ENCODE measurements at regions not wholly inside any gene's neighbourhood (a gene's known extent, or its start where the extent isn't known, plus 50 kb on each side); places are given as distances from the start of the nearest gene placed in this dataset.

- TF ChIP-seq CTCF (conservative IDR thresholded peaks at IDR 0.05; ENCODE audit: low read length) (no peak), EZH2phosphoT487 (IDR thresholded peaks at IDR 0.05; ENCODE audit: borderline replicate concordance, low read depth, low read length) (no peak)
- no peak overlapping the region for H3K4me2 ChIP-seq (ENCODE audit: low read length)
- no peaks in the 10 kb centered on the region for H3K4me1 ChIP-seq (ENCODE audit: insufficient read depth, low read length, poor library complexity, severe bottlenecking)
- H4K20me1 ChIP-seq (ENCODE audit: insufficient read depth, low read length) = no peaks in the 10 kb centered on the region
- no peak overlapping the region for H3K4me3 ChIP-seq (ENCODE audit: low read depth, low read length, poor library complexity, severe bottlenecking)
- H3K36me3 ChIP-seq (ENCODE audit: insufficient read depth, low read length) = no peaks in the 10 kb centered on the region
- BruUV-seq (replicated peaks) = no TSS peak
- H3K9me3 ChIP-seq (ENCODE audit: low read length) = no peaks in the 10 kb centered on the region
- intact Hi-C loops (cut with micrococcal nuclease; ENCODE audit: unreplicated experiment) = no loop called here
- no peak overlapping the region for H2AFZ ChIP-seq (ENCODE audit: low read length)
- no peak overlapping the region for H3K27ac ChIP-seq (ENCODE audit: low read depth, low read length, poor library complexity, severe bottlenecking)
- no peaks in the 10 kb centered on the region for H3K9me2 ChIP-seq (ENCODE audit: insufficient read depth, low read length)
- DNase-seq (ENCODE audit: low spot score) = no peak
- ChIA-PET CTCF (ENCODE audit: unreplicated experiment) (no interaction called here), POLR2A (interaction anchor here (0.6 kb wide), 1 partner anchor 350 kb away, joined by 3 read pairs; no protein-coding TSS in a partner anchor)
- H3K79me2 ChIP-seq (ENCODE audit: insufficient read depth, low read depth, low read length) = no peaks in the 10 kb centered on the region
Observed at GRCh38 chr1:189908113-189908512, 569.6 kb downstream of the BRINP3 start.

DNA sequence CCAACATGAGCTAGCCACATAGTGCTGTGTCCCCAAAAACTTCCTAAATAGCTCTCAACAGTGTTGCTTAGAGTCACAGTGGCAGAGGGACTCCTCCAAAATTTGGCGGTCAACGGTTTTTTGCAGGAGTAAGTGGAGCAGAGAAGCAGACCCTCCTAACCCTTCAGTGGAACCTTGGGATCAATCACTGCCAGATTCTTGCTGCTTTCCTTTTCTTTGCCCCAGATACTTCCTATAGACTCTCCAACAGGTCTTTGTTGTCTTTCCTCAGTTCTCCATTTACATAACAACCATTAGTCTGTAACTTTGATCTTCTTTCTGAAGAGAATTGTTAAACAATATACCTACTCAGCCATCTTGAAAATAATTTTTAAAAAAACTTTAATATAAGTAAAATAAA lies 556.1 kb downstream of the BRINP3 start:
- H3K9me3 ChIP-seq (ENCODE audit: low read length) = no peaks in the 10 kb centered on the region
- no peaks in the 10 kb centered on the region for H4K20me1 ChIP-seq (ENCODE audit: insufficient read depth, low read length)
- no peaks in the 10 kb centered on the region for H3K4me1 ChIP-seq (ENCODE audit: insufficient read depth, low read length, poor library complexity, severe bottlenecking)
- H3K4me3 ChIP-seq (ENCODE audit: low read depth, low read length, poor library complexity, severe bottlenecking) = no peak overlapping the region
- H3K36me3 ChIP-seq (ENCODE audit: insufficient read depth, low read length) = no peaks in the 10 kb centered on the region
- H3K4me2 ChIP-seq (ENCODE audit: low read length) = no peak overlapping the region
- CTCF ChIA-PET (ENCODE audit: unreplicated experiment) = no interaction called here
- no peaks in the 10 kb centered on the region for H3K79me2 ChIP-seq (ENCODE audit: insufficient read depth, low read depth, low read length)
- no TSS peak for BruUV-seq (replicated peaks)
- POLR2A ChIA-PET = no interaction called here
- no peak overlapping the region for H3K27ac ChIP-seq (ENCODE audit: low read depth, low read length, poor library complexity, severe bottlenecking)
- intact Hi-C loops (cut with micrococcal nuclease; ENCODE audit: unreplicated experiment) = no loop called here
- no peak overlapping the region for H2AFZ ChIP-seq (ENCODE audit: low read length)
- no peaks in the 10 kb centered on the region for H3K9me2 ChIP-seq (ENCODE audit: insufficient read depth, low read length)
- no peak for TF ChIP-seq EZH2phosphoT487 (IDR thresholded peaks at IDR 0.05; ENCODE audit: borderline replicate concordance, low read depth, low read length)
- TF ChIP-seq CTCF (conservative IDR thresholded peaks at IDR 0.05; ENCODE audit: low read length) = no peak
- no peak for DNase-seq (ENCODE audit: low spot score)

- BruUV-seq (replicated peaks) = no TSS peak
- POLR2A ChIA-PET = no interaction called here
- no peak for TF ChIP-seq EZH2phosphoT487 (IDR thresholded peaks at IDR 0.05; ENCODE audit: borderline replicate concordance, low read depth, low read length)
- no peak for TF ChIP-seq CTCF (conservative IDR thresholded peaks at IDR 0.05; ENCODE audit: low read length)
- Histone ChIP-seq H3K79me2 (ENCODE audit: insufficient read depth, low read depth, low read length) (no peaks in the 10 kb centered on the region), H3K4me3 (ENCODE audit: low read depth, low read length, poor library complexity, severe bottlenecking) (no peak overlapping the region), H3K4me1 (ENCODE audit: insufficient read depth, low read length, poor library complexity, severe bottlenecking) (no peaks in the 10 kb centered on the region), H3K9me2 (ENCODE audit: insufficient read depth, low read length) (no peaks in the 10 kb centered on the region), H2AFZ (ENCODE audit: low read length) (no peak overlapping the region), H4K20me1 (ENCODE audit: insufficient read depth, low read length) (no peaks in the 10 kb centered on the region), H3K9me3 (ENCODE audit: low read length) (no peaks in the 10 kb centered on the region), H3K4me2 (ENCODE audit: low read length) (no peak overlapping the region), H3K27ac (ENCODE audit: low read depth, low read length, poor library complexity, severe bottlenecking) (no peak overlapping the region), H3K36me3 (ENCODE audit: insufficient read depth, low read length) (no peaks in the 10 kb centered on the region)
- DNase-seq (ENCODE audit: low spot score) = no peak
- CTCF ChIA-PET (ENCODE audit: unreplicated experiment) = no interaction called here
- intact Hi-C loops (cut with micrococcal nuclease; ENCODE audit: unreplicated experiment) = no loop called here
Observed at GRCh38 chr1:189927641-189928040, 550.0 kb downstream of the BRINP3 start.

Measured in OCI-LY7 (cell line).